Testis (tissue), 2 donors: ENCODE measurements at regions not wholly inside any gene's neighbourhood (a gene's known extent, or its start where the extent isn't known, plus 50 kb on each side); places are given as distances from the start of the nearest gene placed in this dataset.

ENCODE experiments used
- DNase-seq: peaks from one replicate; pipeline ENCODE4 v3.0.0-alpha.2; 2019
- H3K27ac ChIP-seq, 2 donors: fragments of 200-600 bp; sonication (generic); one replicate each; pipeline ENCODE4 v1.5.1; 2019
- H3K27me3 ChIP-seq: fragments of 200-600 bp; sonication (generic); one replicate; pipeline ENCODE4 v1.5.1; 2019
- H3K36me3 ChIP-seq: fragments of 200-600 bp; sonication (generic); one replicate; pipeline ENCODE4 v1.5.1; 2017; ENCODE audit warnings: low read depth; ENCODE audit errors: missing control alignments
- H3K4me1 ChIP-seq: fragments of 200-600 bp; sonication (generic); one replicate; pipeline ENCODE4 v1.5.1; 2019
- H3K4me3 ChIP-seq, 2 donors: fragments of 200-600 bp; sonication (generic); one replicate each; pipeline ENCODE4 v1.5.1; 2017 to 2019
- H3K9me3 ChIP-seq: fragments of 200-600 bp; sonication (generic); one replicate; pipeline ENCODE4 v1.5.1; 2017
- CTCF ChIP-seq, 3 experiments: fragments of 450-650 bp in 2 of 3; fragments of 200-600 bp in 1 of 3; sonication (generic) in 1 of 3; IDR thresholded peaks; one replicate each; pipeline ENCODE4 v1.5.1; 2016 to 2019; ENCODE audit warnings: antibody characterized with exemption in 3 of 3, mild to moderate bottlenecking in 2 of 3, moderate library complexity in 1 of 3
- POLR2A ChIP-seq: fragments of 450-650 bp; IDR thresholded peaks from one replicate; pipeline ENCODE4 v1.6.1; 2017; ENCODE audit warnings: antibody characterized with exemption, mild to moderate bottlenecking, moderate library complexity
- WGBS, 2 donors: methylation state at CpG; one replicate each; pipeline ENCODE4 v1.1.5; 2018; 5-methylcytosine and 5-hydroxymethylcytosine counted together
- intact Hi-C: fragments of 100-400 bp; cut with DNase I; formaldehyde crosslinking; loops from one replicate; pipeline ENCODE4 v1.15.1; 2023; ENCODE audit warnings: low total_unique reads

GRCh38 chr10:111171183-111171582 lies 94.4 kb downstream of the ADRA2A start:
- Histone ChIP-seq H3K9me3 (no peaks in the 10 kb centered on the region), H3K4me3 (no peak overlapping the region), H3K4me1 (no peaks in the 10 kb centered on the region), H3K27me3 (no peaks in the 10 kb centered on the region), H3K36me3 (no peaks in the 10 kb centered on the region), H3K27ac (no peak overlapping the region)
- DNase-seq: no peak
- intact Hi-C loops: no loop called here
- 83 to 90% methylated on average over 1 of the region's 1 CpG for WGBS, 2 donors
- TF ChIP-seq CTCF (IDR thresholded peaks at IDR 0.05): no peak
- TF ChIP-seq POLR2A: no peak

- Histone ChIP-seq H3K4me3 (no peak overlapping the region), H3K27me3 (no peaks in the 10 kb centered on the region), H3K9me3 (no peaks in the 10 kb centered on the region), H3K36me3 (no peaks in the 10 kb centered on the region), H3K4me1 (no peaks in the 10 kb centered on the region), H3K27ac (no peak overlapping the region)
- TF ChIP-seq CTCF (IDR thresholded peaks at IDR 0.05): no peak
- no peak for TF ChIP-seq POLR2A
- intact Hi-C loops: no loop called here
- DNase-seq: no peak
- WGBS, 2 donors: 76% methylated on average over 3 of the region's 3 CpGs
These were observed 99.0 kb downstream of the ADRA2A start for GRCh38 chr10:111175787-111176186.

- TF ChIP-seq CTCF (IDR thresholded peaks at IDR 0.05): no peak
- no peak overlapping the region for H3K4me3 ChIP-seq
- no peaks in the 10 kb centered on the region for H3K36me3 ChIP-seq
- H3K4me1 ChIP-seq: peaks cover 5% of the 10 kb centered on the region
- intact Hi-C loops: no loop called here
- no peaks in the 10 kb centered on the region for H3K9me3 ChIP-seq
- H3K27me3 ChIP-seq: no peaks in the 10 kb centered on the region
- WGBS, 2 donors: 91 to 96% methylated on average over 2 of the region's 2 CpGs
- H3K27ac ChIP-seq: no peak overlapping the region
- DNase-seq: no peak
These were observed 100.5 kb downstream of the ADRA2A start for GRCh38 chr10:111177379-111177778.

GRCh38 chr10:111179514-111179913 lies 102.7 kb downstream of the ADRA2A start:
- no peak overlapping the region for H3K27ac ChIP-seq
- H3K4me3 ChIP-seq: no peak overlapping the region
- no peaks in the 10 kb centered on the region for H3K36me3 ChIP-seq
- intact Hi-C loops: no loop called here
- DNase-seq: no peak
- no peaks in the 10 kb centered on the region for H3K9me3 ChIP-seq
- 85 to 89% methylated on average over 2 of the region's 2 CpGs for WGBS, 2 donors
- H3K4me1 ChIP-seq: peaks cover 8% of the 10 kb centered on the region
- no peak for TF ChIP-seq POLR2A
- TF ChIP-seq CTCF (IDR thresholded peaks at IDR 0.05): no peak
- H3K27me3 ChIP-seq: no peaks in the 10 kb centered on the region

GRCh38 chr10:111186358-111186757 lies 109.5 kb downstream of the ADRA2A start:
- Histone ChIP-seq H3K4me1 (peaks cover 8% of the 10 kb centered on the region), H3K9me3 (no peaks in the 10 kb centered on the region), H3K4me3 (no peak overlapping the region), H3K27me3 (no peaks in the 10 kb centered on the region), H3K36me3 (no peaks in the 10 kb centered on the region), H3K27ac (no peak overlapping the region)
- no peak for TF ChIP-seq POLR2A
- TF ChIP-seq CTCF (IDR thresholded peaks at IDR 0.05): no peak
- DNase-seq: no peak
- 33 to 80% methylated on average over 1 of the region's 1 CpG for WGBS, 2 donors
- intact Hi-C loops: no loop called here
